HAP-1 (cell line): ENCODE measurements at regions not wholly inside any gene's neighbourhood (a gene's known extent, or its start where the extent isn't known, plus 50 kb on each side); places are given as distances from the start of the nearest gene placed in this dataset.
"Not testable (repeated sequence)": the region's sequence is repeated elsewhere in the genome, so short reads cannot be mapped to it uniquely, and the experiment has no call there.

Source experiments
- DNase-seq, 2 experiments: peaks; one replicate each; pipeline ENCODE4 v3.0.0-alpha.2; 2016 to 2020; ENCODE audit warnings: low spot score in 2 of 2
- H3K27me3 ChIP-seq: fragments of 250-450 bp; sonication (Bioruptor Pico); 2 replicates; pipeline ENCODE4 v1.5.1; 2020; ENCODE audit warnings: low read depth, mild to moderate bottlenecking, moderate library complexity
- H3K36me3 ChIP-seq: fragments of 250-450 bp; sonication (Bioruptor Pico); replicated peaks from 2 replicates; pipeline ENCODE4 v1.5.1; 2020; ENCODE audit warnings: mild to moderate bottlenecking
- H3K4me1 ChIP-seq: fragments of 250-450 bp; sonication (Bioruptor Pico); 2 replicates; pipeline ENCODE4 v1.5.1; 2020; ENCODE audit warnings: mild to moderate bottlenecking
- H3K4me3 ChIP-seq: fragments of 250-450 bp; sonication (Bioruptor Pico); 2 replicates; pipeline ENCODE4 v1.5.1; 2020; ENCODE audit warnings: mild to moderate bottlenecking, moderate library complexity
- H3K9me3 ChIP-seq: fragments of 250-450 bp; sonication (Bioruptor Pico); 2 replicates; pipeline ENCODE4 v1.5.1; 2020; ENCODE audit warnings: mild to moderate bottlenecking, moderate library complexity
- in situ Hi-C: fragments of 300-500 bp; cut with MboI; formaldehyde crosslinking; loops from 3 replicates; pipeline ENCODE4 v1.14.3; 2020; ENCODE audit warnings: low sequenced_read_pairs, inconsistent platforms, mixed read lengths

DNA sequence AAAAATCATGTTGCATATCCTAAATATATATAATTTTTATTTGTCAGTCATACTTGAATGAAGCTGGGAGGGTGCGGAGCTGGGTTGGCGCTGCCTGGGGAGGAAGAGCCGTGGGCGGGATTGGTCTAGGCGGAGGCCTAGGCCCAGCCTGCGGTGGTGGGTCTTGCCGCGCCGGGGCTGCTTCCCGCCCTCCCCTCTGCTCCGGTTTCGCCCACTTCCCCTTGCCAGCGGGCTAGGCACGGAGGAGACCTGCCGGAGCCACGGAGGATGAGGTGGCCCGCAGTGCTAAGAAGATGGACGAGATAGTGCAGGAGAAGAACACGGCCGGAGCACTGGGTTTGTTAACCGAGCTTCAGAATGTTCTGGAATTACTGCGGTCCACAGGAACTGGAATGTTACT is 54.0 kb upstream of the IGFBPL1 start:
- DNase-seq, result no peak
- H3K9me3 ChIP-seq, result no peaks in the 10 kb centered on the region
- H3K4me3 ChIP-seq, result no peak overlapping the region
- H3K36me3 ChIP-seq, result no peaks in the 10 kb centered on the region
- no peaks in the 10 kb centered on the region for H3K27me3 ChIP-seq
- H3K4me1 ChIP-seq, result no peaks in the 10 kb centered on the region
- in situ Hi-C loops, result no loop called here

- DNase-seq, H3K4me3 ChIP-seq, H3K27me3 ChIP-seq, H3K36me3 ChIP-seq, H3K4me1 ChIP-seq, in situ Hi-C loops, H3K9me3 ChIP-seq: not testable (repeated sequence)
These were observed 50.2 kb upstream of the IGFBPL1 start for GRCh38 chr9:38474476-38474875.
